Keratinocyte (primary cell): ENCODE measurements at regions not wholly inside any gene's neighbourhood (a gene's known extent, or its start where the extent isn't known, plus 50 kb on each side); places are given as distances from the start of the nearest gene placed in this dataset.

Source experiments
- CTCF ChIP-seq, 3 experiments: IDR thresholded peaks in 1 of 3; conservative IDR thresholded peaks in 1 of 3; optimal IDR thresholded peaks in 1 of 3; 2 replicates in 2 of 3; 3 replicates in 1 of 3; pipeline versions ENCODE3 to v1.5.1; 2011; ENCODE audit warnings: low read length in 3 of 3, mild to moderate bottlenecking in 3 of 3, moderate library complexity in 2 of 3, control low read depth in 1 of 3, inconsistent platforms in 1 of 3; ENCODE audit not compliant: insufficient read depth in 2 of 3; ENCODE audit errors: extremely low read depth in 1 of 3
- EZH2 ChIP-seq: IDR thresholded peaks from one replicate; pipeline ENCODE4 v1.6.1; 2012; ENCODE audit warnings: inconsistent platforms, mild to moderate bottlenecking, low read length, moderate library complexity

- TF ChIP-seq CTCF (optimal IDR thresholded peaks at IDR 0.05 in 1 of 3, IDR thresholded peaks at IDR 0.05 in 1 of 3, conservative IDR thresholded peaks at IDR 0.05 in 1 of 3; ENCODE audit: extremely low read depth in 1 of 3, insufficient read depth in 2 of 3, low read length in 3 of 3) (no peak), EZH2 (no peak)
Observed at GRCh38 chr6:125656287-125656870, 93.1 kb upstream of the HEY2 start.
